ENCODE measurements at regions not wholly inside any gene's neighbourhood (a gene's known extent, or its start where the extent isn't known, plus 50 kb on each side); places are given as distances from the start of the nearest gene placed in this dataset.

GRCh38 chr3:6438031-6438430, 422.9 kb upstream of the GRM7 start:
- FAIRE-seq = no peak
- intact Hi-C loops (cut with micrococcal nuclease; ENCODE audit: unreplicated experiment) = no loop called here

GRCh38 chr3:6439226-6439625, 421.7 kb upstream of the GRM7 start:
- FAIRE-seq (no peak), DNase-seq (ENCODE audit: low spot score) (no peak), ATAC-seq (no peak)
- in situ Hi-C loops (cut with HindIII; ENCODE audit: extremely low pct_ligation_motif_present, low pct_unique_long_range_greater_than_20kb) (no loop called here), intact Hi-C loops (cut with micrococcal nuclease; ENCODE audit: unreplicated experiment) (no loop called here)
- H2AFZ ChIP-seq (ENCODE audit: low read length) = no peak overlapping the region
- H3K4me1 ChIP-seq (ENCODE audit: insufficient read depth, low read length) = no peaks in the 10 kb centered on the region
- ChIA-PET POLR2A (no interaction called here), CTCF (ENCODE audit: low intra/inter-chr PET ratio, low total read pairs) (no interaction called here)
- no peak overlapping the region for H3K4me3 ChIP-seq (replicated peaks in 1 of 3; ENCODE audit: insufficient read depth in 1 of 3, low read depth in 2 of 3, low read length in 3 of 3)
- H3K27me3 ChIP-seq (ENCODE audit: control insufficient read depth in 1 of 2, insufficient read depth in 2 of 2, low read length in 2 of 2) = no peaks in the 10 kb centered on the region
- no peaks in the 10 kb centered on the region for H3K36me3 ChIP-seq (replicated peaks in 1 of 2; ENCODE audit: control insufficient read depth in 1 of 2, insufficient read depth in 2 of 2, low read length in 2 of 2)
- H3K9ac ChIP-seq (ENCODE audit: insufficient read depth, low read depth, low read length) = no peak overlapping the region
- no peak overlapping the region for H3K4me2 ChIP-seq (ENCODE audit: low read depth, low read length)
- 46% methylated on average over 8 of the region's 8 CpGs for WGBS (ENCODE audit: low lambda C conversion rate)
- TF ChIP-seq ZNF790 (CRISPR knock-in tag; IDR thresholded peaks at IDR 0.05; ENCODE audit: borderline replicate concordance) = no peak
- no peak for TF ChIP-seq PATZ1 (CRISPR knock-in tag; IDR thresholded peaks at IDR 0.05)
- TF ChIP-seq RORA (CRISPR knock-in tag; IDR thresholded peaks at IDR 0.05) = no peak
- TF ChIP-seq FOXO1 (CRISPR knock-in tag; IDR thresholded peaks at IDR 0.05) = no peak
- no peak for TF ChIP-seq RFXAP (CRISPR knock-in tag; IDR thresholded peaks at IDR 0.05; ENCODE audit: borderline replicate concordance)
- no peak for TF ChIP-seq RXRB (CRISPR knock-in tag; IDR thresholded peaks at IDR 0.05; ENCODE audit: borderline replicate concordance)
- no peak for TF ChIP-seq EP300 (IDR thresholded peaks at IDR 0.05; ENCODE audit: low read depth in 2 of 2, low read length in 2 of 2)
- TF ChIP-seq EP300 (CRISPR knock-in tag; IDR thresholded peaks at IDR 0.05; ENCODE audit: borderline replicate concordance) = no peak
- no peak for TF ChIP-seq ZNF572 (CRISPR knock-in tag; IDR thresholded peaks at IDR 0.05)
- TF ChIP-seq ZNF567 (CRISPR knock-in tag; IDR thresholded peaks at IDR 0.05; ENCODE audit: borderline replicate concordance) = no peak
- no peak for TF ChIP-seq MNT (IDR thresholded peaks at IDR 0.05)
- no peak for TF ChIP-seq PRPF4 (IDR thresholded peaks at IDR 0.05; ENCODE audit: low read depth, low read length, poor library complexity, severe bottlenecking)
- no peak for TF ChIP-seq SIX4 (CRISPR knock-in tag; IDR thresholded peaks at IDR 0.05)
- no peaks in the 10 kb centered on the region for H3K79me2 ChIP-seq (ENCODE audit: insufficient read depth, low read length)
- peaks cover 90% of the 10 kb centered on the region for H3K9me3 ChIP-seq (ENCODE audit: low read length)
- no peak overlapping the region for H3K27ac ChIP-seq (ENCODE audit: extremely low read length, insufficient read depth, low read length)
- BruUV-seq (replicated peaks) = no TSS peak
- H4K20me1 ChIP-seq (ENCODE audit: insufficient read depth, low read length) = no peaks in the 10 kb centered on the region

More at GRCh38 chr3:6438031-6438430, 422.9 kb upstream of the GRM7 start:
- BruUV-seq (replicated peaks) = no TSS peak
- Histone ChIP-seq H3K27ac (ENCODE audit: extremely low read length, insufficient read depth, low read length) (no peak overlapping the region), H3K9ac (ENCODE audit: insufficient read depth, low read depth, low read length) (no peak overlapping the region), H2AFZ (ENCODE audit: low read length) (no peak overlapping the region), H3K4me1 (ENCODE audit: insufficient read depth, low read length) (no peaks in the 10 kb centered on the region), H3K4me3 (replicated peaks in 1 of 3; ENCODE audit: insufficient read depth in 1 of 3, low read depth in 2 of 3, low read length in 3 of 3) (no peak overlapping the region), H3K79me2 (ENCODE audit: insufficient read depth, low read length) (no peaks in the 10 kb centered on the region), H3K9me3 (ENCODE audit: low read length) (peaks cover 89% of the 10 kb centered on the region), H3K27me3 (ENCODE audit: control insufficient read depth in 1 of 2, insufficient read depth in 2 of 2, low read length in 2 of 2) (no peaks in the 10 kb centered on the region), H3K36me3 (replicated peaks in 1 of 2; ENCODE audit: control insufficient read depth in 1 of 2, insufficient read depth in 2 of 2, low read length in 2 of 2) (no peaks in the 10 kb centered on the region), H3K4me2 (ENCODE audit: low read depth, low read length) (no peak overlapping the region), H4K20me1 (ENCODE audit: insufficient read depth, low read length) (no peaks in the 10 kb centered on the region)
- TF ChIP-seq ZNF572 (CRISPR knock-in tag; IDR thresholded peaks at IDR 0.05) = no peak
- no peak for DNase-seq (ENCODE audit: low spot score)
- in situ Hi-C loops (cut with HindIII; ENCODE audit: extremely low pct_ligation_motif_present, low pct_unique_long_range_greater_than_20kb) = no loop called here
- ATAC-seq = no peak
- CTCF ChIA-PET (ENCODE audit: low intra/inter-chr PET ratio, low total read pairs) = no interaction called here
- POLR2A ChIA-PET = no interaction called here
- 26% methylated on average over 3 of the region's 3 CpGs for WGBS (ENCODE audit: low lambda C conversion rate)
